KOPT-K1 (cell line): ENCODE measurements at regions not wholly inside any gene's neighbourhood (a gene's known extent, or its start where the extent isn't known, plus 50 kb on each side); places are given as distances from the start of the nearest gene placed in this dataset.

Source experiments
- H3K27ac ChIP-seq: fragments of 200-600 bp; sonication (generic); 2 replicates; pipeline ENCODE4 v1.5.1; 2016; ENCODE audit warnings: antibody characterized with exemption, mild to moderate bottlenecking, low read depth, low read length; ENCODE audit not compliant: poor library complexity, severe bottlenecking
- H3K36me3 ChIP-seq: fragments of 200-600 bp; sonication (generic); 2 replicates; pipeline ENCODE4 v1.5.1; 2017; ENCODE audit warnings: antibody characterized with exemption, mild to moderate bottlenecking, low read length, moderate library complexity; ENCODE audit not compliant: insufficient read depth
- H3K9me3 ChIP-seq: fragments of 200-600 bp; sonication (generic); 2 replicates; pipeline ENCODE4 v1.5.1; 2017; ENCODE audit warnings: antibody characterized with exemption, low read length, mild to moderate bottlenecking; ENCODE audit not compliant: insufficient read depth, poor library complexity, severe bottlenecking

- Histone ChIP-seq H3K27ac (no peak overlapping the region), H3K36me3 (no peaks in the 10 kb centered on the region), H3K9me3 (no peaks in the 10 kb centered on the region)
Observed at GRCh38 chr2:104658904-104659591, 194.9 kb upstream of the POU3F3 start.

- no peaks in the 10 kb centered on the region for H3K36me3 ChIP-seq
Observed at GRCh38 chr2:104660991-104661390, 192.9 kb upstream of the POU3F3 start.

GRCh38 chr2:104664672-104665071 is 189.2 kb upstream of the POU3F3 start:
- Histone ChIP-seq H3K9me3 (peaks cover 7% of the 10 kb centered on the region), H3K27ac (no peak overlapping the region), H3K36me3 (no peaks in the 10 kb centered on the region)

More at GRCh38 chr2:104660991-104661390, 192.9 kb upstream of the POU3F3 start:
- Histone ChIP-seq H3K27ac (no peak overlapping the region), H3K9me3 (peaks cover 7% of the 10 kb centered on the region)

GRCh38 chr2:104668631-104669030 is 185.3 kb upstream of the POU3F3 start:
- no peaks in the 10 kb centered on the region for H3K36me3 ChIP-seq
- H3K27ac ChIP-seq = no peak overlapping the region
- peaks cover 7% of the 10 kb centered on the region for H3K9me3 ChIP-seq

- Histone ChIP-seq H3K27ac (no peak overlapping the region), H3K9me3 (no peaks in the 10 kb centered on the region), H3K36me3 (no peaks in the 10 kb centered on the region)
Observed at GRCh38 chr2:104673225-104673624, 180.7 kb upstream of the POU3F3 start.

GRCh38 chr2:104678181-104678580 is 175.7 kb upstream of the POU3F3 start:
- no peaks in the 10 kb centered on the region for H3K36me3 ChIP-seq
- H3K9me3 ChIP-seq = no peaks in the 10 kb centered on the region
- no peak overlapping the region for H3K27ac ChIP-seq

- Histone ChIP-seq H3K27ac (no peak overlapping the region), H3K36me3 (no peaks in the 10 kb centered on the region), H3K9me3 (no peaks in the 10 kb centered on the region)
Observed at GRCh38 chr2:104685591-104685990, 168.3 kb upstream of the POU3F3 start.

- Histone ChIP-seq H3K27ac (no peak overlapping the region), H3K9me3 (no peaks in the 10 kb centered on the region), H3K36me3 (no peaks in the 10 kb centered on the region)
Observed at GRCh38 chr2:104687147-104687546, 166.8 kb upstream of the POU3F3 start.

GRCh38 chr2:104690255-104690984 is 163.5 kb upstream of the POU3F3 start:
- no peaks in the 10 kb centered on the region for H3K9me3 ChIP-seq
- no peaks in the 10 kb centered on the region for H3K36me3 ChIP-seq

GRCh38 chr2:104698276-104698675 is 155.6 kb upstream of the POU3F3 start:
- Histone ChIP-seq H3K36me3 (no peaks in the 10 kb centered on the region), H3K9me3 (no peaks in the 10 kb centered on the region), H3K27ac (no peak overlapping the region)

More at GRCh38 chr2:104690255-104690984, 163.5 kb upstream of the POU3F3 start:
- no peak overlapping the region for H3K27ac ChIP-seq

- H3K9me3 ChIP-seq = no peaks in the 10 kb centered on the region
- no peaks in the 10 kb centered on the region for H3K36me3 ChIP-seq
- H3K27ac ChIP-seq = no peak overlapping the region
Observed at GRCh38 chr2:104701411-104701911, 152.5 kb upstream of the POU3F3 start.

- H3K36me3 ChIP-seq = no peaks in the 10 kb centered on the region
- no peak overlapping the region for H3K27ac ChIP-seq
- H3K9me3 ChIP-seq = no peaks in the 10 kb centered on the region
Observed at GRCh38 chr2:104702031-104702850, 151.7 kb upstream of the POU3F3 start.

- Histone ChIP-seq H3K9me3 (no peaks in the 10 kb centered on the region), H3K36me3 (no peaks in the 10 kb centered on the region), H3K27ac (no peak overlapping the region)
Observed at GRCh38 chr2:104703669-104704068, 150.2 kb upstream of the POU3F3 start.

- Histone ChIP-seq H3K9me3 (no peaks in the 10 kb centered on the region), H3K36me3 (no peaks in the 10 kb centered on the region), H3K27ac (no peak overlapping the region)
Observed at GRCh38 chr2:104704496-104705245, 149.2 kb upstream of the POU3F3 start.
